ENCODE measurements at regions not wholly inside any gene's neighbourhood (a gene's known extent, or its start where the extent isn't known, plus 50 kb on each side); places are given as distances from the start of the nearest gene placed in this dataset.

- TF ChIP-seq CTCF (conservative IDR thresholded peaks at IDR 0.05; ENCODE audit: low read length): no peak
- TF ChIP-seq EZH2phosphoT487 (IDR thresholded peaks at IDR 0.05; ENCODE audit: borderline replicate concordance, low read depth, low read length): no peak
Measured at GRCh38 chr18:40494603-40495002, 1460.4 kb upstream of the PIK3C3 start.
